ENCODE measurements at regions not wholly inside any gene's neighbourhood (a gene's known extent, or its start where the extent isn't known, plus 50 kb on each side); places are given as distances from the start of the nearest gene placed in this dataset.

GRCh38 chr13:64648293-64648692 lies 2581.8 kb downstream of the PCDH9 start:
- no peaks in the 10 kb centered on the region for H3K36me3 ChIP-seq
- H3K4me3 ChIP-seq = no peak overlapping the region
- H3K9me3 ChIP-seq = no peaks in the 10 kb centered on the region
- H3K4me1 ChIP-seq (replicated peaks) = no peaks in the 10 kb centered on the region
- TF ChIP-seq CTCF (IDR thresholded peaks at IDR 0.05) (no peak), POLR2A (IDR thresholded peaks at IDR 0.05) (no peak), POLR2AphosphoS5 (IDR thresholded peaks at IDR 0.05) (no peak)
- no peaks in the 10 kb centered on the region for H3K27me3 ChIP-seq (replicated peaks; ENCODE audit: insufficient read depth)
- intact Hi-C loops (cut with DNase I) = no loop called here
- no peak for DNase-seq (ENCODE audit: low spot score)
- H3K27ac ChIP-seq = no peak overlapping the region

GRCh38 chr13:64643066-64643465 lies 2587.1 kb downstream of the PCDH9 start:
- no peak overlapping the region for H3K4me3 ChIP-seq
- no peaks in the 10 kb centered on the region for H3K36me3 ChIP-seq
- H3K9me3 ChIP-seq = no peaks in the 10 kb centered on the region
- 41% methylated on average over 2 of the region's 2 CpGs for WGBS
- no peak for TF ChIP-seq POLR2A (IDR thresholded peaks at IDR 0.05)
- no peak for TF ChIP-seq CTCF (IDR thresholded peaks at IDR 0.05)
- TF ChIP-seq POLR2AphosphoS5 (IDR thresholded peaks at IDR 0.05) = no peak
- no peaks in the 10 kb centered on the region for H3K27me3 ChIP-seq (replicated peaks; ENCODE audit: insufficient read depth)
- intact Hi-C loops (cut with DNase I) = no loop called here
- no peak overlapping the region for H3K27ac ChIP-seq
- DNase-seq (ENCODE audit: low spot score) = no peak
- H3K4me1 ChIP-seq (replicated peaks) = no peaks in the 10 kb centered on the region

- WGBS = 23% methylated on average over 2 of the region's 2 CpGs
Measured at GRCh38 chr13:64640002-64640401, 2590.1 kb downstream of the PCDH9 start.

GRCh38 chr13:64639206-64639605 lies 2590.9 kb downstream of the PCDH9 start:
- no peaks in the 10 kb centered on the region for H3K27me3 ChIP-seq (replicated peaks; ENCODE audit: insufficient read depth)
- H3K4me1 ChIP-seq (replicated peaks) = no peaks in the 10 kb centered on the region
- TF ChIP-seq POLR2A (IDR thresholded peaks at IDR 0.05) (no peak), CTCF (IDR thresholded peaks at IDR 0.05) (no peak), POLR2AphosphoS5 (IDR thresholded peaks at IDR 0.05) (no peak)
- WGBS = 67% methylated on average over 3 of the region's 3 CpGs
- intact Hi-C loops (cut with DNase I) = no loop called here
- H3K4me3 ChIP-seq = no peak overlapping the region
- DNase-seq (ENCODE audit: low spot score) = no peak
- H3K27ac ChIP-seq = no peak overlapping the region
- H3K9me3 ChIP-seq = no peaks in the 10 kb centered on the region
- H3K36me3 ChIP-seq = no peaks in the 10 kb centered on the region

More at GRCh38 chr13:64640002-64640401, 2590.1 kb downstream of the PCDH9 start:
- H3K27me3 ChIP-seq (replicated peaks; ENCODE audit: insufficient read depth) = no peaks in the 10 kb centered on the region
- intact Hi-C loops (cut with DNase I) = no loop called here
- no peak overlapping the region for H3K27ac ChIP-seq
- no peaks in the 10 kb centered on the region for H3K4me1 ChIP-seq (replicated peaks)
- no peaks in the 10 kb centered on the region for H3K9me3 ChIP-seq
- TF ChIP-seq POLR2AphosphoS5 (IDR thresholded peaks at IDR 0.05) = no peak
- TF ChIP-seq CTCF (IDR thresholded peaks at IDR 0.05) = no peak
- H3K36me3 ChIP-seq = no peaks in the 10 kb centered on the region
- DNase-seq (ENCODE audit: low spot score) = no peak
- no peak overlapping the region for H3K4me3 ChIP-seq

- TF ChIP-seq POLR2A (IDR thresholded peaks at IDR 0.05) (no peak), POLR2AphosphoS5 (IDR thresholded peaks at IDR 0.05) (no peak), CTCF (IDR thresholded peaks at IDR 0.05) (no peak)
- Histone ChIP-seq H3K27me3 (replicated peaks; ENCODE audit: insufficient read depth) (no peaks in the 10 kb centered on the region), H3K9me3 (no peaks in the 10 kb centered on the region), H3K36me3 (no peaks in the 10 kb centered on the region), H3K4me1 (replicated peaks) (no peaks in the 10 kb centered on the region), H3K4me3 (no peak overlapping the region), H3K27ac (no peak overlapping the region)
- DNase-seq (ENCODE audit: low spot score) = no peak
- intact Hi-C loops (cut with DNase I) = no loop called here
- WGBS = 46% methylated on average over 1 of the region's 1 CpG
Measured at GRCh38 chr13:64633948-64634347, 2596.2 kb downstream of the PCDH9 start.

All from prostate gland (tissue), 2 donors.